ENCODE measurements at regions not wholly inside any gene's neighbourhood (a gene's known extent, or its start where the extent isn't known, plus 50 kb on each side); places are given as distances from the start of the nearest gene placed in this dataset.

- no peak overlapping the region for H3K27ac Mint-ChIP-seq
- no peaks in the 10 kb centered on the region for H3K27me3 Mint-ChIP-seq (ENCODE audit: low read depth)
- Histone ChIP-seq H3K79me2 (ENCODE audit: insufficient read depth, low read length) (no peaks in the 10 kb centered on the region), H4K91ac (ENCODE audit: insufficient read length, low read depth, low read length) (no peak overlapping the region), H2BK15ac (ENCODE audit: low read depth, low read length) (no peak overlapping the region), H2AK5ac (ENCODE audit: insufficient read length, low read length) (no peak overlapping the region), H4K20me1 (ENCODE audit: control insufficient read depth, insufficient read depth, insufficient read length) (no peaks in the 10 kb centered on the region), H3K4ac (ENCODE audit: low read depth, low read length) (no peak overlapping the region), H3K27ac (ENCODE audit: insufficient read length, low read depth, low read length) (no peak overlapping the region), H3K9me3 (ENCODE audit: control insufficient read depth, low read depth, low read length) (no peaks in the 10 kb centered on the region), H3K79me1 (ENCODE audit: insufficient read depth, low read depth, low read length, poor library complexity, severe bottlenecking) (no peaks in the 10 kb centered on the region), H3K23ac (ENCODE audit: insufficient read length, low read depth, low read length) (no peak overlapping the region), H3K23me2 (ENCODE audit: insufficient read length, low read depth, low read length, poor library complexity, severe bottlenecking) (no peaks in the 10 kb centered on the region), H3K4me1 (ENCODE audit: insufficient read depth, low read length) (no peaks in the 10 kb centered on the region), H3K14ac (ENCODE audit: insufficient read depth, low read length) (no peak overlapping the region), H2BK12ac (ENCODE audit: insufficient read length, low read depth, low read length) (no peak overlapping the region), H2BK20ac (ENCODE audit: low read depth, low read length, poor library complexity, severe bottlenecking) (no peak overlapping the region), H2BK5ac (ENCODE audit: insufficient read length, low read length) (no peak overlapping the region), H3K56ac (ENCODE audit: insufficient read length, low read depth, low read length) (no peak overlapping the region), H3K27me3 (ENCODE audit: insufficient read depth, low read length) (no peaks in the 10 kb centered on the region), H3K18ac (ENCODE audit: insufficient read length, low read depth, low read length) (no peak overlapping the region), H3K4me2 (ENCODE audit: insufficient read depth, insufficient read length, low read length) (no peak overlapping the region), H4K8ac (replicated peaks; ENCODE audit: insufficient read length, low read depth, low read length) (no peak overlapping the region), H3T11ph (ENCODE audit: low read length) (no peak overlapping the region), H2AFZ (ENCODE audit: low read length) (no peak overlapping the region), H4K5ac (ENCODE audit: insufficient read length, low read depth, low read length) (no peak overlapping the region), H3K9ac (ENCODE audit: extremely low read depth, insufficient read length, low read length) (no peak overlapping the region), H2BK120ac (ENCODE audit: low read depth, low read length, poor library complexity, severe bottlenecking) (no peak overlapping the region)
- H3K4me1 Mint-ChIP-seq = no peaks in the 10 kb centered on the region
- H3K9me3 Mint-ChIP-seq = no peaks in the 10 kb centered on the region
- H3K36me3 Mint-ChIP-seq (ENCODE audit: insufficient read depth in 1 of 3, low read depth in 3 of 3) = no peaks in the 10 kb centered on the region
- no peak for TF ChIP-seq CTCF (conservative IDR thresholded peaks at IDR 0.05)
- H3K4me3 Mint-ChIP-seq = no peak overlapping the region
- WGBS (ENCODE audit: extremely low coverage, insufficient read length, low lambda C conversion rate) = no CpG with 5 or more reads among the region's 1 CpG
- no peak for DNase-seq
These were observed 420.1 kb upstream of the ACVR2A start for GRCh38 chr2:147424766-147425165.
